SK-MEL-5 (cell line): ENCODE measurements at regions not wholly inside any gene's neighbourhood (a gene's known extent, or its start where the extent isn't known, plus 50 kb on each side); places are given as distances from the start of the nearest gene placed in this dataset.
A peak's percentile ranks its signal among the peaks of the same experiment; 100 is the strongest.
"Not testable (repeated sequence)": the region's sequence is repeated elsewhere in the genome, so short reads cannot be mapped to it uniquely, and the experiment has no call there.

ENCODE experiments used
- DNase-seq: peaks from one replicate; pipeline ENCODE4 v3.0.0-alpha.2; 2016; ENCODE audit warnings: low read depth, low spot score
- in situ Hi-C: cut with HindIII; loops from 2 replicates; pipeline ENCODE4 v1.10.0; 2016; ENCODE audit warnings: low sequenced_read_pairs, high pct_unique_total_duplicates, low pct_unique_long_range_greater_than_20kb

DNA sequence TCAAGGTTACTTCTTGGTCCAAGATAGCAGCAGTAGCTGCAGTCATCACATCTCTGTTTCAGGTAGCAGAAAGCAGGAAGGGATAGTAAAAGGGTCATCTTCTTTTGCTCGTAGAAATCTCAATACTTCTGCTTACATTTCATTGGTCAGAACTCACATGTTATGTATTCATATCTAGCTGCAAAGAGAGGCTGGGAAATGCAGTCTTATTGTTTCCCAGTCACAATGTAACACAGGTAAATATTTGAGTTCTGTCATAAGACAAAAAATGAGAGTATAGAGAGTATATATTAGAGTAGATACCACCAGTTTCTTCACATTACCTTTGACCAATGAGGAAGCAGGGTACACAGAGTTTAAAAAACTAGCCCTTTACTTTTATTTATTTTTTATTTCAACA is 132.4 kb upstream of the ITGA6 start:
- in situ Hi-C loops = no loop called here
- DNase-seq = no peak

DNA sequence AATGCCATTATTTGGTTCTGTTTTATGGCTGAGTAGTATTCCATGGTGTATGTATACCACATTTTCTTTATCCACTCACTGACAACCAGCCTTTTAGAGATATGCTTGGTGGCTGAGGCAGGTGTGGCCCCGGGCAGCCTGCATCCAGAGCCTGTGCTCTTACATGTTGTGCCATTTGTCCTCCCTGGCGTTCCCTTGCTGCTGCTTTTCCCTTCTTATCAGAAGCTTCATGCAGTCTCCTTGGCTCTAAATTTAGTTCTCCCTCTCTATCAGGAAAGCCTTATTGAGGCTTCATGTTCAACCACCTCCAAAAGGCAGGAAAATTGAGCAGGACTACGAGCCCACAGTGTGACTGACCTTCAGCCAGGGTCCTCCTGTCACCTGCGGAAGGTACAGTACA is 131.7 kb upstream of the ITGA6 start:
- in situ Hi-C loops = no loop called here
- no peak for DNase-seq

DNA sequence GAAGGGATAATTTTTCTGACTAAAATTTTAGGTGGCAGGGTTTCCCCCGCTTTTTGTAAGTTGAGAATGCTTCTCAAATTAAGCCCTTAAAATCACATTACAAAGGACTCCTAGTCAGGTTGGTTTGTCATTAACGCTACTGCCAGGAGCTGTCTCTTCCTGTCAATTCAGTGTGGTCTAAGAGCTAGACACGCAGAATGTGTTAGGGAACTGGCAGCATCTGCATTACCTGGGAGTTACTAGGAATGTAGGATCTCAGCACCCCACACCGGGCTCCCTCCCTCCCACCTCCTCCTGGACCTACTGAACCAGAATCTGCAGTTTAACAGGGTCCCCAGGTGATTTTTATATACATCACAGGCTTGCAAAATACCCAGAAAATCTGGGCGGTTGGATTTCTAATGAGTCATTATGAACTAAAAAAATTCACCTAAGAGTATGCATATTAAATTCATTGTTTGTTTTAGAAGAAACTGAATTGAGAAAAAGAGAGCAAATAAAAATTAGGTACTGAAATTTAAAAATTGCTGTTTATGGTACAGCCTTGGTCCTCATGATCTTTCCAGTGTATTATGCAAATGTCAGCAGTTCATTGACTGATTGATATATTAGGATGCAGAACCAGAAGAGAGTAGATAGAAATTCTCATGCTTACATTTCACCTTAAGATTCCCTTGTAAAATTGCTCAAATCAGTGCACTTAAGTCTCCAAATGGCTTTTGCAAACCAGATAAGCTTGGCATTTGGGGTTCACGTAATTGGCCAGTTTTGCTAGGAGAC is 130.9 kb upstream of the ITGA6 start:
- in situ Hi-C loops = no loop called here
- no peak for DNase-seq

DNA sequence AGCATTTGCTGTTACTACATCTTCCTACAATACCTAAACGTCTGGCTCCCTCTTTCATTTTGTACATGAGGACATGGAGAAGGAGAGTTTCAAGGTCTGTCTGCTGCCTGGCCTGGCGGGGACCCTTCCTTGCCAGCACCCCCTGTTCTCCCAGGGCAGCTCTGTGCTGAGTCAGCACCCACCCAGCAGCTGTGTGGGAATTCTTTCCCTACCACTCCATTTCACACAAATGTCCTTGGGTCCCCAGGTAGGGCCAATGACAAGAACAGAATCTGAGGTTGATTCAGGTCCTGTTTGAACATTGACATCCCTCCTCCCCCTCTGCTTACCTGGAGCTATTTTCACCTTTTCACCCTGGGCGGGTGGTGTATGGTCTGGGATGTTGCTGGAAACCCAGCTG is 129.9 kb upstream of the ITGA6 start:
- in situ Hi-C loops = no loop called here
- DNase-seq = no peak

DNA sequence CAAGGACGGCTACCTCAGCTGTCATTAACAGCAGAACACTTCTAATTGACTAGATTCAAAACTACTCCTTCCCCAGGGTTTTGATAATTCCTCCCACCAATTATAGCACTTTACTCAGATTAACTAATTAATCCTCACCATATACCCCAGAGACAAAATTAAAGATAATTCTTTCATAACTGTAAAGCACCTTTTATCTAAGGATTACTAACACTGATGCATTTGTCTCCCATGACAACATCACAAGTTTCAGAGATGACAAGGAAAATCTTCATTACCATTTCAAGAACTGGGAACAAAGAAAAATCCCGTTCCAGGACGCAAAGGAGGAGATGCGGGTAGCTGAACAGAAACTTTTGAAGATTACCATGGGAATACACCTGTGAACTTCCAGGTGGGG is 129.4 kb upstream of the ITGA6 start:
- in situ Hi-C loops = no loop called here
- no peak for DNase-seq

DNA sequence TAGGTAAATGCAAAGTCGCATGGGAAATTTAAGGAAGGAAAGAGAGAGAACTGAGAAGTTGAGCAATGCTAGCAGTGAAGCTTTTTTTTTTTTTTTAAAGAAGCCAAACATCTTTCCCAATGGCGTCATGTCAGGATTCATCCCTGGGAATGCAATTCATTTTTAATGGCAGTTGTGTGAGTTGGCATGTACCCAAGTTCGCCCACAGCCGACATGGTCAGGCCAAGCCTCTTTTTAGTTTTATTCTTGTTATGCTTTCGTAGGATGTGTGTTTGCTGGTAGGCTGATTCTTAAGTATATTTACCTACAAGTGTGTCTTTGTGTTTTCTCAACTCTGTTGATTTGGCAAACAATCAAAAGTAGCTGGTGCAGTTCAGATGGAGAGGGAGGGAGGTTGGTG is 127.6 kb upstream of the ITGA6 start:
- no peak for DNase-seq

DNA sequence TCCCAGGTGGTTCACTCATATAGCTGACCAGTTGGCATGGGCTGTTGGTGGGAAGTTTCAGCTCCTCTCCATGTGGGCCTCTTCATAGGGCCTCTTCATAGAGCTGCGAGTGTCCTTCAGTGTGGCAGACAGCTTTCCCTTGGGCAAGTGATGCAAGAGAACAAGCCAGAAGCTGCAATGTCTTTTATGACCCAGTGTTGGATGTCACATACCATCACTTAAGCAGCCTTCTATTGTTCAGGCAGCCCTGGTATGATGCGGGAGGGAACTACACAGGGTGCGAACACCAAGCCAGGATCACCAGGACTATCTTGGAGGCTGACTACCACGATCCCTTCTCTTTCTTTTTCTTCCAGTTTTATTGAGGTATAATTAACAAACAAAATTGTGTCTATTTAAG is 126.5 kb upstream of the ITGA6 start:
- in situ Hi-C loops = no loop called here
- DNase-seq = no peak

More for the DNA sequence above, 127.6 kb upstream of the ITGA6 start:
- in situ Hi-C loops = no loop called here

DNA sequence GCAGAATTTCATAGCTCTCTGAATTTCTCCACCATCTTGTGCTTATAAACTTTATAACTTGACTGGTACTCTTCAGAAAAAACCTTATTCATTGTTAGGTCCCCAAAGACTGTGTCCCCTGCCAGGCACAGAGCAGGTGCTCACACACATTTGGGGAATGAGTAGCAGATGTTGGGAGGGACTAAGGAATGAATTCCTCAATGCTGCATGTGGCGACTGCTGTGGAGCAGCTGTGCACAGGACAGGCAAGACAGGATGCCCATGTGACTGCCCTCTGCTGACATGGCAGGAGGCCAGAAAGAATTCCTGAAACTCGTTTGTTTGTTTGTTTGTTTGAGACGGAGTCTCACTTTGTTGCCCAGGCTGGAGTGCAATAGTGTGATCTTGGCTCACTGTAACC is 122.3 kb upstream of the ITGA6 start:
- DNase-seq = no peak
- in situ Hi-C loops = no loop called here

DNA sequence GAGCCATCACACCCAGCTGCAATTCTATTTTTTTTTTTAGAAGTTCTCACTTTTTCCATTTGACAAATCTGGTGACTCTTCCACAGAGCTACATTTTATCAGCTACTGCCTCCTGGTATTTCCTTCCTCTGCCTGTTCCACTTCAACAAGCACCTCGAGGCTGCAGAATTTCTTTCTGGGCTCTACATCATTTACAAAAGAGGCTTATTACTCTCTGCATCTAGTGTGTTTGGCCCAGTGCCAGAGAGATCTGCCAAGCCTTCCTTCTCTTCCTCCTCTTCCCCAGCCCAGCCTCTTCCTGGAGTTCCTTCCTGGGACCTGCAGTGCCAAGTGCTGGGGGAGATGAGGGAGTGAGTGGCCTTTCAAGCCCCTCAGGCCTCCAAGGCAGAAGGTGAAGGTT is 119.6 kb upstream of the ITGA6 start:
- in situ Hi-C loops = no loop called here
- DNase-seq = no peak

DNA sequence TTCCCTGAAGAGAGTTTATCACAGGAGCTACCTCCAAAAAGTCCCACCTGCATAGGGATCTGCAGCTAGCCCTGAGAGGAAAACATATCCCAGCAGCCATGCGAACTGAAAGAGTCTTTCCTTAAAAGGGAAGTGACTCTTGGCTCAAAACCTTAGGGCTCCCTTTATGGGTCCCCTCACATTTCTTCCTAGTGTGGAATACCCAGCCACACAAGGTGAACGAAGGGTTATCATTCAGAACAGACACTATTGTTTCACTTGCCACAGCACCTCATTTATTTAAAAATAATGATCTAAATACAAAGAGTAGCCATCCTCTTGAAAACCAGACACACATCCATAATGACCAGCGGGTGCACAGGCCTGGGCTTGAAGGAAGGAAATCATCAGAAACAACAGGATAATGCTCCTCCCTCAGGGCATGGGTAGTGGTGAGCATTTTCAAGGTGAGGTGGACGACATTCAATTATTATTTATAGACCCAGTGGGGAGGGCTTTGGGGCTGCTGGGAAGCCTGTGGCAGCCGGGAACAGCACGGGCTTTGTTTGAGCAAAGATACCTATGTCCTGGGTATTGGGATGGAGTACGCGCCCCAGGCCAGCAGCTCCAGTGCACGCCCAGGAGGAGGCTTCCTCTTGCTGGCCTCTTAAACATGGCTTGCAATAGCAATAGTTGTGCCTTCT is 119.0 kb upstream of the ITGA6 start:
- in situ Hi-C loops = no loop called here
- no peak for DNase-seq

DNA sequence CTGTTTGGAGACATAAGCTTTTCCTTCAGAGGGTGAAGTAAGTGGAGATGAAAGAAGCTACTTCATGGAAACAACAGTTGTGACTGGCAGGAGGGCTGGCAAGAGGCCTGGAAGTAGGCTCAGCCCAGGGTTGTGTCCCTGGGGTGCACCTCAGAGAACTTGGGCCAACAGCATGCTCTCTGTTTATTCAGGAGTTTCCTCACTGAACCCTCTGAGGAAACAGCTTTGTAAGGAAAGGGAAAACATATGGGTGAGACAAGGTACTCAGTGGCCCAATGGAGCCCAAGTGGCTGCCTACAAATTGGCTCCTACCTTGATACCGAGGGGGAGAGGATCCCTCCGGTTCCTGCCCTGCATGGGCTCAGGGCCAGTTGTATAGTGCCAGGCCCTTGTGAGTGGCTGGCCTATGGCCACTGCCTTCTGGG is 115.5 kb upstream of the ITGA6 start:
- peak; percentile 64 for DNase-seq
- in situ Hi-C loops = no loop called here

DNA sequence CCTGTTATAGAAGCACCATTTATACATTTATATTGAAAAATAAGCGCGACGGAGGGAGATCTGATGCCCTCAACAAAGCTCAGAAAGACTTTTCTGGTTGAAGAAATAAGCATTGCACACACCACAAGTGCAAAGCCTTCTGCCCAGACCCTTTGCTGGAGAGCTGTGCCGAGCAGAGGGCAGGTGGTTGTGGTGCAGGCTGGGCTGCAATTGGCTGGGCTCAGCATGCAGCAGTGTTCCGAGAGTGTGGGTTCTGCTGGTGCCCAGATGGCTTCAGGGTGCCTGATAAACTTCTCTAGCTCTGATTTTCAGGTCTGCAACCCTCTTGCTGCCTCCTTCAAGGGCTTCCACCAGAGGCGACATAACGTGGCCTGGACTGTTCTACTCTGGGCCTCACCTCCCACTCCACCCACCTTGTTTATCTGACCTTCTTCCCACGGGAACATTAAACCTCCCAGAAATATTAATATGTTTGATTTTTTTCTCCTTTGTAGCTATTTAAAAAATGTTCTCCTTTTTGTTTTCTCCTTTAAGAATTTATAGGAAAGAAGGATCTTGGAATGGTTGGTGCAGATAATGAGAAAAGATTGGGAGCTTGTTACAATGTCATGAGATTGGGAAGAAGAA is 113.6 kb upstream of the ITGA6 start:
- no peak for DNase-seq
- in situ Hi-C loops = no loop called here

DNA sequence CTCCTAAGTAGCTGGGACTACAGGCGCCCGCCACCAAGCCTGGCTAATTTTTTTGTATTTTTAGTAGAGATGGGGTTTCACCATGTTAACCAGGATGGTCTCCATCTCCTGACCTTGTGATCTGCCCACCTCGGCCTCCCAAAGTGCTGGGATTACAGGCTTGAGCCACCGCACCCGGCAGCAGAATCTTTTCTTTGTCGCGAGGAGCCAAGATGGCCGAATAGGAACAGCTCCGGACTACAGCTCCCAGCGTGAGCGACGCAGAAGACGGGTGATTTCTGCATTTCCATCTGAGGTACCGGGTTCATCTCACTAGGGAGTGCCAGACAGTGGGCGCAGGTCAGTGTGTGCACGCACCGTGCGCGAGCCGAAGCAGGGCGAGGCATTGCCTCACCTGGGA is 112.3 kb upstream of the ITGA6 start:
- DNase-seq, in situ Hi-C loops: not testable (repeated sequence)

DNA sequence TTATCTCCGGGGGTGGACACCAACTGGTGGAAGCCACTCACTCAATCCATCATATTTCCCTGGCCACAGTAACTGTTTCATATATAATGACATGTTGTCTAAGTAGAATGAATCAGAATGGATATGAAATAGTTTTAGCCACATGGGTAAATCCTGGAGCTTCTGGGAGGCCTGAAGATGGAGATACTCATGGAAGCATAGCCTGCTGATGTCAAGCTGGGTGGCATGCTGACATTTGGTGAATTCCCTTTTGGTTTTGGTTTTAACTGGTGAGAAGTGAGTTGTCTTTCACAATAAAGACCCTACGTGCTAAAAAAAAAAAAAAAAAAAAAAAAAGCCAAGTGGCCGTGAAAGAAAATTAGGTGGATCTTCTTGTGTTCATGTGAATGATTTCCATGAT is 105.3 kb upstream of the ITGA6 start:
- in situ Hi-C loops = no loop called here
- DNase-seq = no peak

DNA sequence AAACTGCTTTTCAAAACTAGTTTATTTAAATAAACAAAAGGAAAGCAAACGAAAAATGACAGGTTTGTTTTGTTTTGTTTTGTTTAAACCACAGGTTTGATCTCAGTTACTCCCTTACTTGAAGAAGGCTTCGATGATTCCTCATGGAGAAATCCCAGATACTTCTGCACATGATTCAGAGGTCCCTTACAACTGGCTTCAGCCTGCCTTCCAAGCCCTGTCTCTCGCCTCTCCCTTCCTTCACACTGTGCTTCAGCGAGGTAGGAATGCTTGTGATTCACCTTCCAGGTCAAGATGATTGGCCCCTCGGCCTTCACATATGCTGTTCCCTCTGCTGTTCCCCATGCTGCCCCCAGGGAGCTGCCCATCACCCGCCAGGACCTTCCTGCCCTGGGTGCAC is 104.1 kb upstream of the ITGA6 start:
- DNase-seq = no peak
- in situ Hi-C loops = no loop called here

DNA sequence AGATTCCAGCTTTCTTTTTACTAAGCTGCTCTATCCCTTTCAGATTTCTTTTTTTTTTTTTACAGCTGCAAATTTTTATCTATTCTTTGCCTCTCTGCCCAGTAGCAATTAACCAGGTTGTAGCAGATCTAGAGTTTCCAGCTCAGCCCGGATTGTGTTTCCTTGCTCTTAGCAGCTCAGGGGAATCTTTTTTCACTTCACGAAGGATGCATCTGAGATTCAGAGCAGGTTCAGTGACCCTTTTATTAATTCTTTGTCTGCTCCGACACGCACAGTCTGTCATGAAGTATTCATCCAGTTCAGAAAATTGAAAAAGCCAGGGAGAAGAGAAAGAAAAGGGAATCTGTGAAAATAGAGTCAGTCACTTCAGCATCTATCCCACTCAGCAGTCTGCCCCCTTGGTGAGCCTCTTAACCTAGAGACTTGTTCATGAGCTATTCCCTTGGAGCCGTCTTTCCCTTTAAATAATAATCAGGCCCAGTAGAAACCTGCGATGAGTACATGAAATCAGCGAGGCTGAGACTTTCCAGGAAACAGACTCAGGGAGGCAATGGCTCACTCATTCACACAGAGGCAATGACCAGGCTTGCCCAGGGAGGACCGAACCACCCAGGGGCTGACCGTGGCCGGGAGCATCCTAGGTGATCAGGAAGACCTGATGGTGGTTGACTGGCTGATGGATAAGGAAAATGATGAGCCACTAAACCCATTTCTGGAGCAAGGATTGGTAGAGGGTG is 103.4 kb upstream of the ITGA6 start:
- no peak for DNase-seq
- in situ Hi-C loops = no loop called here

DNA sequence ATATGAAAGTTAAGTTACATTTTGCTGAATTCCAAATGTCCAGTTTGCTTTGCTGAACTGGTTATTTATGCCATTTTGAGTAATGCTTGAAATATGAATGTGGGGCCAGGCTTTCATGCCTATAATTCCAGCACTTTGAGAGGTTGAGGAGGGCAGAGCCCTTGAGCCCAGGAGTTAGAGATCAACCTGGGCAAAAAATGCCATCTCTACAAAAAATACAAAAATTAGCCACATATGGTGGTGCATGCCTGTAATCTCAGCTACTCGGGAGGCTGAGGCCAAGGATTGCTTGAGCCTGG is 101.2 kb upstream of the ITGA6 start:
- DNase-seq = no peak
- in situ Hi-C loops = no loop called here

DNA sequence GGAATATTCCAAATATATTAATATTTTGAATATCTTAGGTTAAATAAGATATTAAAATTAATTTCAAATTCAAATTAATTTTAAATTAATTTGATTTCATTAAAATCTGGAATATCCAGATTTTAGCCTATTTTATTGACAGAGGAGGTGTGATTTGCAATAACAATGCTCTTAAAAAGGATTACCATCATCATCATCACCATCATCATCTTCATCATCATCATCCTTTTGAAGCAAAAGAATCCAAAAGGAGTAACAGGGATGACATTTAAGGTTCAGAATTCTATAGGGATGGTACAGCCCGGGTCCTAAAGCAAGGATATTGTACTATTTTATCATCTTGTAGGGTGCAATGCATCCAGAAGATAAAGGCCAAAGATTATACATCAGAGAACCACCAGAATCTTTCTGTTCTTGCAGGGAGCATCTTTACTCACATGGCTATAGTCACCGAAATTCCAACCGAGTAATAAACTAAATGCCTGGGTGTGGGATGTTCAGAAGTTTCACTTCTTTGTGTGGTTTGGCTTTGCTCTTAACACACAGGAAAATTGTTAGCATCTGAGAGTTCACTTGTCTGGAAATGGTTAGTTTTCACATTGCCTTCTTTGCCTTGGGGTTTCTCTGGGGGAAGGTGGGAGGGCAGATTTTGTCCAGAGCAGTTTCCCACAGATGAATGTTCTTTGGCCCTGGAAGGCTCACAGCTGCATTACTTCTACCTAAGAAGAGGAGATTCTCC is 99.1 kb upstream of the ITGA6 start:
- in situ Hi-C loops = no loop called here
- DNase-seq = peak; percentile 11
